ENCODE measurements at regions not wholly inside any gene's neighbourhood (a gene's known extent, or its start where the extent isn't known, plus 50 kb on each side); places are given as distances from the start of the nearest gene placed in this dataset.

GRCh38 chr2:49298230-49298629, 143.9 kb upstream of the FSHR start:
- no peak for DNase-seq

GRCh38 chr2:49296107-49296867, 142.0 kb upstream of the FSHR start:
- no peak for DNase-seq

- DNase-seq, result no peak
Measured at GRCh38 chr2:49294225-49294624, 139.9 kb upstream of the FSHR start.

- DNase-seq, result no peak
Measured at GRCh38 chr2:49291619-49292018, 137.3 kb upstream of the FSHR start.

- DNase-seq, result no peak
Measured at GRCh38 chr2:49289711-49290110, 135.4 kb upstream of the FSHR start.

GRCh38 chr2:49288902-49289700, 134.8 kb upstream of the FSHR start:
- DNase-seq, result no peak

- DNase-seq, result no peak
Measured at GRCh38 chr2:49288113-49288705, 133.9 kb upstream of the FSHR start.

GRCh38 chr2:49286726-49287125, 132.4 kb upstream of the FSHR start:
- DNase-seq, result no peak

GRCh38 chr2:49286045-49286444, 131.7 kb upstream of the FSHR start:
- DNase-seq, result no peak

- DNase-seq, result no peak
Measured at GRCh38 chr2:49278561-49278960, 124.2 kb upstream of the FSHR start.

- DNase-seq, result no peak
Measured at GRCh38 chr2:49278141-49278540, 123.8 kb upstream of the FSHR start.

- DNase-seq, result no peak
Measured at GRCh38 chr2:49271060-49271606, 116.8 kb upstream of the FSHR start.

GRCh38 chr2:49270091-49270490, 115.8 kb upstream of the FSHR start:
- no peak for DNase-seq

- DNase-seq, result no peak
Measured at GRCh38 chr2:49265471-49265870, 111.2 kb upstream of the FSHR start.

- no peak for DNase-seq
Measured at GRCh38 chr2:49262801-49263560, 108.7 kb upstream of the FSHR start.

GRCh38 chr2:49261781-49262180, 107.5 kb upstream of the FSHR start:
- DNase-seq, result no peak

GRCh38 chr2:49260979-49261538, 106.7 kb upstream of the FSHR start:
- no peak for DNase-seq

- DNase-seq, result no peak
Measured at GRCh38 chr2:49259926-49260325, 105.6 kb upstream of the FSHR start.

GRCh38 chr2:49255409-49255971, 101.2 kb upstream of the FSHR start:
- peak; percentile 18 for DNase-seq

- no peak for DNase-seq
Measured at GRCh38 chr2:49254401-49254800, 100.1 kb upstream of the FSHR start.

GRCh38 chr2:49251766-49252165, 97.5 kb upstream of the FSHR start:
- DNase-seq, result peak; percentile 82

- DNase-seq, result no peak
Measured at GRCh38 chr2:49251251-49251650, 96.9 kb upstream of the FSHR start.
